Stimulated activated CD8-positive, alpha-beta memory T cell treated with anti-CD3 and anti-CD28 coated beads, Interleukin-2, amount 100 ng/mL, for 48 hours (primary cell): ENCODE measurements at regions not wholly inside any gene's neighbourhood (a gene's known extent, or its start where the extent isn't known, plus 50 kb on each side); places are given as distances from the start of the nearest gene placed in this dataset.
"Not testable (repeated sequence)": the region's sequence is repeated elsewhere in the genome, so short reads cannot be mapped to it uniquely, and the experiment has no call there.

ENCODE experiments used
- DNase-seq, 2 donors: peaks; one replicate each; pipeline ENCODE4 v3.0.0-alpha.2; 2020; ENCODE audit warnings: low read depth in 2 of 2

- no peak for DNase-seq
Observed at GRCh38 chr12:131391399-131391798, 319.5 kb upstream of the SFSWAP start.

- DNase-seq, result not testable (repeated sequence)
Observed at GRCh38 chr12:131394752-131395151, 316.1 kb upstream of the SFSWAP start.

- DNase-seq, result not testable (repeated sequence)
Observed at GRCh38 chr12:131395209-131395684, 315.6 kb upstream of the SFSWAP start.

GRCh38 chr12:131395971-131396573 lies 314.8 kb upstream of the SFSWAP start:
- no peak for DNase-seq

- no peak for DNase-seq
Observed at GRCh38 chr12:131397493-131398181, 313.3 kb upstream of the SFSWAP start.

- DNase-seq, result no peak
Observed at GRCh38 chr12:131399000-131399399, 311.9 kb upstream of the SFSWAP start.

- not testable (repeated sequence) for DNase-seq
Observed at GRCh38 chr12:131400668-131401294, 310.1 kb upstream of the SFSWAP start.

GRCh38 chr12:131401907-131402633 lies 308.8 kb upstream of the SFSWAP start:
- not testable (repeated sequence) for DNase-seq

GRCh38 chr12:131402781-131403396 lies 308.0 kb upstream of the SFSWAP start:
- DNase-seq, result no peak

GRCh38 chr12:131403676-131404075 lies 307.2 kb upstream of the SFSWAP start:
- no peak for DNase-seq

- no peak for DNase-seq
Observed at GRCh38 chr12:131404705-131405104, 306.2 kb upstream of the SFSWAP start.

GRCh38 chr12:131407221-131408035 lies 303.5 kb upstream of the SFSWAP start:
- DNase-seq, result no peak

- DNase-seq, result no peak
Observed at GRCh38 chr12:131408036-131408365, 302.9 kb upstream of the SFSWAP start.

- DNase-seq, result no peak
Observed at GRCh38 chr12:131408484-131408883, 302.4 kb upstream of the SFSWAP start.

GRCh38 chr12:131409211-131409610 lies 301.7 kb upstream of the SFSWAP start:
- DNase-seq, result no peak

GRCh38 chr12:131411827-131412226 lies 299.1 kb upstream of the SFSWAP start:
- not testable (repeated sequence) for DNase-seq

GRCh38 chr12:131413006-131413405 lies 297.9 kb upstream of the SFSWAP start:
- DNase-seq, result no peak

GRCh38 chr12:131413471-131413870 lies 297.4 kb upstream of the SFSWAP start:
- DNase-seq, result no peak

GRCh38 chr12:131414155-131414922 lies 296.6 kb upstream of the SFSWAP start:
- not testable (repeated sequence) for DNase-seq

GRCh38 chr12:131415781-131416180 lies 295.1 kb upstream of the SFSWAP start:
- no peak for DNase-seq
